NCI-H345 (cell line): ENCODE measurements at regions not wholly inside any gene's neighbourhood (a gene's known extent, or its start where the extent isn't known, plus 50 kb on each side); places are given as distances from the start of the nearest gene placed in this dataset.

Source experiments
- DNase-seq: peaks from one replicate; lab custom pipeline; 2025; lab: John Stamatoyannopoulos, UW

- no peak for DNase-seq
These were observed 488.8 kb upstream of the MGMT start for GRCh38 chr10:128978211-128978610.

GRCh38 chr10:128979405-128979804 lies 487.6 kb upstream of the MGMT start:
- DNase-seq, result no peak

DNA sequence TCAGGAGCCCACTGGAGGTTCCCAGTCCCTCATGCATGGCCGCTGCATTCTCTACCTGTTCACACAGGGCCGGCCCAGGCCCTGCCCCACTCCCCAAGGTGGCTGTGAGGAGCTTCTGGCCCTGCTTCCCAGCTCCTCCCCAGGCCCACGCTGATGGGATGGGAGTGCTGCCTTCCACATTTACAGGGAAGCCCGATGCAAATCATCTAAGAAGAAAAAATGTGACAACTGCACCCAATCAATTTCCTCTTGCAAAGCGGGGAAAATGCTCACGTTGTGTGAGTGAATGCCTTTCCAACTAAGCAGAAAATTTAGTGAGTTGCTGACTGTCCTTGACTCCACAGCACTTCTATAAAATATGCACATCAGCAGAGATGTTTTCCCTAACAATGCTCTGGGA lies 485.8 kb upstream of the MGMT start:
- DNase-seq, result no peak

DNA sequence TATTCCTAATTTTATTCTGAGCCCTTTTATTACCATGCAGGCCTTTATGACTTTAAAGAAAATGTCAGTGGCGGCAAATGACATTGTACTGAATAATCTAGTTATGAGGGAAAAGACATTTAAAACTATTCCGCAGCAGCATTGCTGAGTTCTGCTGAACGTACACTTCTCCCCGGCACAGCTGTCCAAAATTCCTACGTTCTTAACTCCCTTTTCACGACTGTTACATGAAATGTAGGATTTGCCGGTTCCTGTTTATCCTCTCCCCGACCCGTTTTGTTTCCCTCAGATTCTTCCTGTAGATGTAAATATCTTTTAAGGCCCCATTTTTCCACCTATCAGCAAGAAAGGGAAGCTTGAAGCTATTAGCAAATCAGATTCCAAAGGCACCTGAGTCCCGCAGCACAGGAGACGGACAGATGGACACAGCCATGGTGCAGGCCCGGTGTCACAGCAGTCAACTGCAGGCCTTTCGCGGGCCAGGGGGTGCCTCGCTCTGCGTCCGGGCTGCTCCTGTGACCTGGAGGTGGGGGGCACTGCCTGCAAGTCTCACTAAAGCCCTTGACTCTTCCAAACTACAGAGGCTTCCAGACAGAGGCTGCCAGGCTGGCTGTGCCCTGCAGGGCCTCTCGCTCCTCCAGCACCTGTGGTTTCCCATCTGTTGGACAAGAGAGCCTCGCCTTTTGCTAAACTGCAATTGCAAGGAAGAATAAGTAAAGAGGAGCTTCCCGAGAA lies 485.0 kb upstream of the MGMT start:
- DNase-seq, result no peak

DNA sequence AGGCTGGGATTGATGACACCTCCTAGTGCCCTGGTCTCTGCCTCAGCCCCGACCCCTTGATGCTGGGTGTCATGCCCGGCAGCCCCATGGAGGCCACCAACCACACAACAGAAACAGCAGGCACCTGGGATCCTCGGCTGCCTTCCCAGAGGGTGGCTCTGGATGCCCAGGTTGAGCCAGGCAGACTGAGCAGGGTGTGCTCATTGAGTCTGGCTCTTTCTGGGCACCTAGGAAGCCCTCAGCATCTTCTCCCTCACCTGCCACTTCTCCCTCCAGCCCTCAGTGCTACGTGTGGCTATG lies 484.5 kb upstream of the MGMT start:
- no peak for DNase-seq

- DNase-seq, result no peak
These were observed 482.0 kb upstream of the MGMT start for GRCh38 chr10:128985036-128985435.

DNA sequence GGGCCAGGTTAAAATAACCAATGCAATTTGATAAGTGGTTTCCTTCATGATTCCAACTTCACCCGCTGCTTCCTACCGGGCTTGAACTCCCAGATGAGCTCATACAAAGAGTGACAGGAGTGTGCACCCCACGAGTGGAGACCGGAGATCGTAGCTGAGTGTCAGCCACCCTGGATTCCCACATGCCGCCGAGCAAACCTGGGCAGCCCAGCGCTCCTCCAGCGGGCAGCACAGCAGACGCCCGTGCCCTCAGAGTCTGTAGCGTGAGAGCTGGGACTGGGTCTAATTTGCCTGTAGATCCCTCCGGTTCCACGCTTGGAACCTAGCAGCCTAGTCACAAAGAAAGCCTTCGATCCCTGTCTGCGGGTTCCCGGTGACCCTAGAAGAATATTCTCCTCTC lies 476.1 kb upstream of the MGMT start:
- DNase-seq, result no peak

- DNase-seq, result no peak
These were observed 474.3 kb upstream of the MGMT start for GRCh38 chr10:128992770-128993169.

DNA sequence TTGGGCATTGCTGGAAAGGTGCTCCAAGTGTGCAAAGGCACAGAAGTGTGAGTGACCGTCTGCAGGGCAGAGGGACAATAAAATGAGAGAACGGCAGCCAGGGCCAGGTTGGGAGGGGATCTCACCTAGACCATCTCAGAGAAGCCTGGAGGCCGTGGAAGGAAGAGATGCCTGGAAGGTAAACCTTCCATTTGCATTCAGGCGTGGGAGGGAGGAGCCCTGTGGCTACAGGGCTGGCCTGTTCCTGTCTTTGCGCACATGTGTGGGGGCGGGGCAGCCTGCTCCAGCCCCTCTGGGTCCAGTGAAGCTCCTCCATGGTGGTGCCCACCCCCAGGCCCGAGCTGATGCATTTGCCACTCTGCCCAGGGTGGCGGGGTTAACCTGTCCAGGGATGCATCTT lies 473.6 kb upstream of the MGMT start:
- no peak for DNase-seq

DNA sequence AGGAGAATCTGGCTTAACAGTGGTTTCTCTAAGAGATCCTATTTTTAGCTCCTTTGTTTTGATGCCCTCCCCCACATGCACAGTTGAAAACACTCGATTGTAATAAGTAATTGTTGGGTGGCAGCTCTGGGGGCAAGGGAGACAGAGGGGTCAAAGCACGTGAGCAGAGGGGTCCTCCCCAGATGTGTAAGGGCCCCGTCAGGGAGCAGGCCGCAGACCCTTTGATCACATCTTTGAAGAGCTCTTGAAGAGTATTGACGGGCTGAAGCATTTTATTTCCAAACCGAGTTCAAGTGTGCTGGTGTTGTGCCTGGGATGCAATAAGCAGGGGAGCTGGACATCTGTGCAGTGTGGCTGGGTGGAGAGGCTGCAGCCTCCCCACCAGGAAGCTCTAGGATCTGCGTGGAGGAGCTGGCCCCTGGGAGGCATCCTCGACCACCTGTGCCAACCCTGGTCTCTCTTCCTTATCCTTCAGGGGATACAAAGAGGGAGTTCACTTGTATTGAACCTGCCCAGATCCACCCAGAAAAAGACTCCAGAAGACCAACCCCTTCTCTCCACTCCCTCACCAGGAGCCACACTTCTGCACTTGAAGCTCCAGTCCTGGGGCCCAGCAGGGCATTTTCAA lies 473.0 kb upstream of the MGMT start:
- DNase-seq, result no peak

- no peak for DNase-seq
These were observed 472.4 kb upstream of the MGMT start for GRCh38 chr10:128994598-128995143.

DNA sequence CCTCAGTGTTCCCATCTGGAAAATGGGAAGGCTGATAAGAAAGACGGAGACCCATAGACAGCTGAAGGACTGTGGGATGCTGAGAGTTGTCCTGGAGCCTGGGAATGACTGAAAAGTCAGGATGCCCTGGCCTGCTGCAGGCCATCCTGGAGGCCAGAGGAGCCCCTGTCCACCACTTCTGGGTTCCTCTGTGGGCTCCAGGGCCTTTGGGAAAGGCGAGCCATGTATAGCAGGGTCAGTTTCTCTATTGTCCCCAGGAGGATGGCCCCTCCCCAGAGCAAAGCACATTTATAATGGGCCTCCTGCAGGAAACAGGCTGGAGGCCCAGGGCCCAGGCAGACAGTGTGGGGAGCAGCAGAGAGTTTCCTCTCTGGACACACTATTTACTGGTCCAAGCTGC lies 471.4 kb upstream of the MGMT start:
- no peak for DNase-seq

DNA sequence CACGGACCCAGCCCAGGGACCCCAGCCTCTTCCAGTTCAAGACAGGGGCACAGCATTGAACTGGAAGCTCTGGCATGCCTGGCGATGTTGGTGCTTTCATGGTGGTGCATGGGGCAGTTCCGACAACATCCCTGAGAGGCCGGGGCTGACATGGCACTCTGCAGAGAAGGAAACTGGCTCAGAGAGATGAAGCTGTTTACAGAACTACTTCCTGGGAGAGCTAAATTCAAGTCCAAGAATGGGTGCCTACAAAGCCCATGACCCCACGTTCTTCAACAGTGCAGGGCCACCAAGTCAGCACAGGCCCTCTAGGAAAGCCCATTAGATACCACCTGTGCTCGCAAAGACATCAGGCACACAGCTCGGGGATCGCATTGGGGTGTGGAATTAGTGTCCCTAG lies 470.9 kb upstream of the MGMT start:
- DNase-seq, result no peak

DNA sequence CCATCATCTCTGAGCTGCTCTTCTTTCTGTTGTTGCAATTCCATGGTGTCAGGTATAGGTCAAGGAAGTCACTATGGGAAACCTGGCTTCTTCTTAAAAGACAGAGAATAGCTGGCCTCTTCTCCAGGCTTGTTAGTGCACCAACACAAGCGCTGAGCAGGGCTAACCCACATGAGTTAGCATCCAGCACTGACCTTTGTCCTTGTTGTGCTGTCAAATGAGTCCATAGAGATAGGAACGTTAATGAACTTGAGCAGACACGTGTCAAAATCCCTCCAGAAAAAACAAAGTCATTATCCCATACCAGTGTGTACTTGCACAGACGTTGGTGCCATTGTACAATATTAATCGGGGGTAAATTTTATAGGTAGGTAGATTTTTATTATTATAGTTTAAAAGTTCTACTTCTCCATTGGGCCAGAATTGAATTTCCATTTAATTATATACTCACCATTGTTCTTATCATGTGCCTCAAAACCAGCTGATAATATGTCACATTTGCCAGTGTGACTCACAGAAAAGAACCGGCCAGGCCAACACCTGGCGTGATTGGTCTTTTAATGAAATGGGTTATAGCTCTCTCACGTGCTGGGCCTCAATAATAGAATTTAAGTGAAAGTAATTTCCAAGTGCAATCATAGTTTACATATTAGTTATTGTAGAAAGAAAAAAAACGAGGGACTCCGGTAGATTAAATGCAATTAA lies 468.8 kb upstream of the MGMT start:
- DNase-seq, result no peak

- no peak for DNase-seq
These were observed 462.6 kb upstream of the MGMT start for GRCh38 chr10:129004398-129004797.

DNA sequence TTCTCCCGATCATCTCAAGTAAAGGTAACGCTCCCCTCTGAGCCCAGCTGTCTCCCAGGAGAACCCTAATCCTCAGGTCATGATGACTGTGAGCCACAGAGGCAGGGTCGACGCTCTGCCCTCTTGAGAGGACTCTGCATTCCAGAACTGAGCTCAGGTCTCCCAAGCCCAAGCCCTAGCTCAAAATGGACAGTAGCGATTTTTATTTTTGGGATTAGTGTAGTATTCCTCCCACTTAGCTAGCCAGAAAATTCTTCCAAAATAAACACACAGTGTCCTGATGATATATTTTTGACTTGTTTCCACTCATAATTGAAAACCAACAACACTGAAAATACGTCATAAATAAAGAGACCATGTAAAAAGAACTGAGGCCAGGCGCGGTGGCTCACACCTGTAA lies 462.0 kb upstream of the MGMT start:
- no peak for DNase-seq

GRCh38 chr10:129005804-129006203 lies 461.2 kb upstream of the MGMT start:
- DNase-seq, result no peak

DNA sequence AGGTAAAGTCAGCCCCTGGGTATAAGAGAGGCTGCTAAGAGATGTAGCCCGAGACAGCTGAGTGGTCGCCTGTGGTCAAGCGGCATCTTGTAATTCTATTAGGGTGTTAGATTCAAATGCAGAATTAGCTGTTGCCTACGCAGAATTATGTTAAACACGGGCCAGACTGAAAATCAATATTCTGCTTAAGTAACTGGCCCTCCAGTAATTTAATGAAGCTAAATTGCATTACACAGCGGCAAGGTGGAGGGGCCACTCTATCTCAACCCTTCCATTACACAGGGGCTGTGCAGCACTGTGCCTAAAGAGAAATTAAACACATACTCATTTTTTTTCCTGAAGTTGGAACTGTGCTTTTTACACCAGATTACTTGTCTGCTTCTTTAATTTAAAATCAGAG lies 448.5 kb upstream of the MGMT start:
- no peak for DNase-seq

- no peak for DNase-seq
These were observed 446.2 kb upstream of the MGMT start for GRCh38 chr10:129020651-129021330.

DNA sequence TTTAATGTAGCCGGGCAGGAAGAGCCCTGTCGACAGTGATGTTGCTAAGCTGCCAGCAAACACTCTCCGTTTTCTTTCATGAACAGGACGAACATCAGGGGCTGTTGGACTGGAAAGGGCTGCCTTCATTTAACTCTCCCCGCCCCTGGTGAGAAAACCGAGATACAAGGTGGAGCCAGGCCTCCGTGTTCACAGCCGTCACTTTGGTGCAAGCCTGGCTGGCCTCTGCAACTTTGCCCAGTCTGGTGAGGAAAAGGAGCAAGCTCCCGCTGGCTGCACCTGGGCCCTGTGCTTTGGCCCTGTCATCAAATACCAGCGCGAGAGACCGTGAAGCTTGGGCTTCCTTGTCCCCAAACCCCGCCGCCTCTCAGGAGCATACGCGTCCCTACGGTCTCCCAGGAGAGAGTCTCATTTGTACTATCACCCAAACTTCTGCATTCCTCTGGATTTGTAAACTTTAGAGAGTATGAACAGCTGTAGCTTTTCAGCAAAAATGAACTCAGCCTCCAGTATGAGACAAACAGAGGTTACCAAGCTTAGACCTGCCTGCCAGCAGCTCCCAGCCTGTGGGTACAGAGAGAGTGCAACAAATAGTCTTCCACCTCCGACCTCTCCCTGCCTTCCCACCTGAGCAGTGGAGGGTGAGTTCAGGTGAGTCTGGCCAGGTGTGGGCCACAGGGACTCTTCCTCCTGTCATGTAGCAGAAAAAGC lies 445.3 kb upstream of the MGMT start:
- no peak for DNase-seq

- DNase-seq, result no peak
These were observed 444.0 kb upstream of the MGMT start for GRCh38 chr10:129023082-129023481.

- no peak for DNase-seq
These were observed 443.0 kb upstream of the MGMT start for GRCh38 chr10:129024046-129024445.
